ENCODE measurements at regions not wholly inside any gene's neighbourhood (a gene's known extent, or its start where the extent isn't known, plus 50 kb on each side); places are given as distances from the start of the nearest gene placed in this dataset.

DNA sequence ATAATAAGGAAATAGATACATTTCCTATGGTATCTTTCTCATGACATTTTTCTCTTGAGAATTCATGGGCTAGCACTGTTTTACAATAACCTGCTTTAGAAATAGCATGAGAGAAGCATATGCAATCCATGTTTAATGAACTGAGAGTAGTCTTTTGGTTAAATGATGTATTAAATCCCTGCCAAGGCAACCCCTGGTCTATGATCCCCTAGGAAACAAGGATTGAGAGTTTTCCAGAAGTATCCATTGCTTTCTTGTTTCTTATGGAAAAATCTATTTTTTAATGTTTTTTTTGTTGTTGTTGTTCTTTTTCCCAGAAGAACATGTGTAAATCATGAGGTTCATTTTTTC, 390.5 kb upstream of the HSF2 start:
- TF ChIP-seq, protein P1, sequence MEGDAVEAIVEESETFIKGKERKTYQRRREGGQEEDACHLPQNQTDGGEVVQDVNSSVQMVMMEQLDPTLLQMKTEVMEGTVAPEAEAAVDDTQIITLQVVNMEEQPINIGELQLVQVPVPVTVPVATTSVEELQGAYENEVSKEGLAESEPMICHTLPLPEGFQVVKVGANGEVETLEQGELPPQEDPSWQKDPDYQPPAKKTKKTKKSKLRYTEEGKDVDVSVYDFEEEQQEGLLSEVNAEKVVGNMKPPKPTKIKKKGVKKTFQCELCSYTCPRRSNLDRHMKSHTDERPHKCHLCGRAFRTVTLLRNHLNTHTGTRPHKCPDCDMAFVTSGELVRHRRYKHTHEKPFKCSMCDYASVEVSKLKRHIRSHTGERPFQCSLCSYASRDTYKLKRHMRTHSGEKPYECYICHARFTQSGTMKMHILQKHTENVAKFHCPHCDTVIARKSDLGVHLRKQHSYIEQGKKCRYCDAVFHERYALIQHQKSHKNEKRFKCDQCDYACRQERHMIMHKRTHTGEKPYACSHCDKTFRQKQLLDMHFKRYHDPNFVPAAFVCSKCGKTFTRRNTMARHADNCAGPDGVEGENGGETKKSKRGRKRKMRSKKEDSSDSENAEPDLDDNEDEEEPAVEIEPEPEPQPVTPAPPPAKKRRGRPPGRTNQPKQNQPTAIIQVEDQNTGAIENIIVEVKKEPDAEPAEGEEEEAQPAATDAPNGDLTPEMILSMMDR (IDR thresholded peaks at IDR 0.05), result no peak
- TF ChIP-seq POLR2A (IDR thresholded peaks at IDR 0.05; ENCODE audit: low read depth), result no peak
- no peak for TF ChIP-seq POLR2AphosphoS5 (IDR thresholded peaks at IDR 0.05)
